LNCAP (cell line): ENCODE measurements at regions not wholly inside any gene's neighbourhood (a gene's known extent, or its start where the extent isn't known, plus 50 kb on each side); places are given as distances from the start of the nearest gene placed in this dataset.

Source experiments
- TF ChIP-seq, protein P1 (sequence below): fragments of 450-650 bp; IDR thresholded peaks from 2 replicates; pipeline ENCODE4 v1.5.1; 2017; ENCODE audit warnings: mild to moderate bottlenecking

DNA sequence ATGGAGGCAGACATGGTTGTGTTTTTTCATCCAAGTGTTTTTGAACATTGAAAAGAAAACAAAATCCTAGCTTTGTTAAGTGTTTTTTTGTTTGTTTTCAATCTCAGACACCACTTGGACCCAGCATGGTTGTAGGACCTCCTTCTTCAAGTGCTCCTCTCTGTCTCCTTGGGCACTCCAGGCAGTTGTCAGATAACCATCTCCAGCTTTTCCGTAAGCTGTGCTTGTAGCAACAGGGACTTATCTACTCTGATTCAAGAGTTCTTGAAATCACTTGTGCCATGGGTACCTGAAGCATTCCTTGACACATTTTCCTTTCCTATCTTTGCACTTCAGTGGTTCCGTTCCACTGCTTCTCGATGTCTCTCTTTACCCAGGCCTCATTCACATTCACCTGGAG is 334.9 kb upstream of the DDX53 start:
- TF ChIP-seq, protein P1, sequence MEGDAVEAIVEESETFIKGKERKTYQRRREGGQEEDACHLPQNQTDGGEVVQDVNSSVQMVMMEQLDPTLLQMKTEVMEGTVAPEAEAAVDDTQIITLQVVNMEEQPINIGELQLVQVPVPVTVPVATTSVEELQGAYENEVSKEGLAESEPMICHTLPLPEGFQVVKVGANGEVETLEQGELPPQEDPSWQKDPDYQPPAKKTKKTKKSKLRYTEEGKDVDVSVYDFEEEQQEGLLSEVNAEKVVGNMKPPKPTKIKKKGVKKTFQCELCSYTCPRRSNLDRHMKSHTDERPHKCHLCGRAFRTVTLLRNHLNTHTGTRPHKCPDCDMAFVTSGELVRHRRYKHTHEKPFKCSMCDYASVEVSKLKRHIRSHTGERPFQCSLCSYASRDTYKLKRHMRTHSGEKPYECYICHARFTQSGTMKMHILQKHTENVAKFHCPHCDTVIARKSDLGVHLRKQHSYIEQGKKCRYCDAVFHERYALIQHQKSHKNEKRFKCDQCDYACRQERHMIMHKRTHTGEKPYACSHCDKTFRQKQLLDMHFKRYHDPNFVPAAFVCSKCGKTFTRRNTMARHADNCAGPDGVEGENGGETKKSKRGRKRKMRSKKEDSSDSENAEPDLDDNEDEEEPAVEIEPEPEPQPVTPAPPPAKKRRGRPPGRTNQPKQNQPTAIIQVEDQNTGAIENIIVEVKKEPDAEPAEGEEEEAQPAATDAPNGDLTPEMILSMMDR, result no peak

DNA sequence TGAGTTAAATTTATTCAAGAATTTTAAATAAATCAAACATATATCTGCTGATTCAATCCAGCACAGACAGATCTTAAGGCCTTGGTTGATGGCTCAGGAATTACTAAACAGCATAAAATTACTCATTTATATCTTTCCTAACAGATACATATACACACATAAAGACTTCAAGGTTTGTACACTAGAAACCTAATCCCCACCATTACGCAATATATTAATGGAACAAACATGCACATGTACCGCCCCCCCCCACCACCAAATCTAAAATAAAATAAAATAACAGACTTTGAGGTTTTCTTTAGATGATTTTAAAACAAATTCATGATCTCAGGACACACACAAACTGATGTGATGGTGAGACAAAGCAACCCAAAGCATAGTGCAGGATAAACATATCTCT is 333.9 kb upstream of the DDX53 start:
- TF ChIP-seq, protein P1, result no peak

- TF ChIP-seq, protein P1, result peak; percentile 21; the same call in 1 of the 2 replicates
Measured at GRCh38 chrX:22666441-22666840, 333.3 kb upstream of the DDX53 start.

DNA sequence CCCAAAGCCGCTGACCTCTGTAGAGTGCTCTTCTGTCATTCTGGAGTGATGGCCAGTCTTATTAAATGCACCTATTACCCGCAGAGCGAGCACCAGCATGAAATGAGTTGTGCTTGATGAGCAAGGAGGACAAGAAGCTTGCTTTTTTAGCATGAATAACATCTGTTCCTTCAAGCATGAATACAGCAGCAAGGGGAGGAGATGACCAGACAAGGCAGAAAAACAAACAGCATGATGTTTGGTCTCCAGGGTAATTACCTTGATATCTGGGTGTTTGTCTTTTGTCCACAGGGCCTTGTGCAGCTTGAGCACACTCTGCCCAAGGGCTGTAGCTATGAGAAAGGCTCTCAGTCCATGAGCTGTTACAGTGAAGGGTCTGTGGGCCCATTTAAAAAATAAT is 324.8 kb upstream of the DDX53 start:
- TF ChIP-seq, protein P1, result no peak

- TF ChIP-seq, protein P1, result no peak
Measured at GRCh38 chrX:22686138-22686541, 313.6 kb upstream of the DDX53 start.

DNA sequence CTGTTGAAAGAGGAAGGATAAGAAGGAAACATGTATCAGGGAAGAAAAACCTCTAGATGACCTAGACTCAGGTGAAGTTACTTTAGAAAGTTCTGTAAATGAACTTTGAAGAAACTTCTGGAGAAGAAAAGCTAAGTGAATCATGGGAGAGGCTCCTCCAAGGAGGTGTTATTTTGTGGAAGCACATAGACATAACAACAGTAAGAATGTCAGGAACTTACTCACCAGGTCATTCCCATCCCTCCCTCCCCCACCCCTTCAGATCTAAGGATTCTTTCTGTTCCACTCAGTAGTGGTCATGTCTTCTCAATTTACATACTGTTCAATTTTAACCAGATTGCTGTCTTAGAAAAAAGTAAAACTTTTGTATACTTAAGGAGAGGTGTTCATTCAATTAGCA is 310.5 kb upstream of the DDX53 start:
- TF ChIP-seq, protein P1, result no peak

DNA sequence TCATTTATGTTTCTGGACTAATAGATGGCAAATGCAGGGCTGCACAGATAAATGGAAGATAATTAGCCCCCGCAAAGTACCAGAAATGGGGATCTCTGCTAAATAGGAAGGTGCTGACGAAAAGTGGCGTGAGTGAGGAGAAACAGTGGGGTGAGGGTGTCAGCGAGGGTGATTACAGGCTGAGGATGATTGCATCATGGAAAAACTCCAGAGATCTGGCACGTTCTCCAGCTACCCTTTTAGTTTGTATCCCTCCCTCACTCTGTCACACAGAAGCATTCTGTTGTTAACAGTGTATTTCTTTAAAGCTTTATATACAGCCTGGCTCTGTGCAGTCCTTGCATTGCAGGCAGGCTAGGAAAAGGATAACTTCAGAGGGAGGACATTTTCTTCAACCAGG is 309.6 kb upstream of the DDX53 start:
- TF ChIP-seq, protein P1, result no peak

- TF ChIP-seq, protein P1, result no peak
Measured at GRCh38 chrX:22691966-22692565, 307.7 kb upstream of the DDX53 start.
